Activated CD4-positive, alpha-beta T cell treated with anti-CD3 and anti-CD28 coated beads for 4 hours (primary cell): ENCODE measurements at regions not wholly inside any gene's neighbourhood (a gene's known extent, or its start where the extent isn't known, plus 50 kb on each side); places are given as distances from the start of the nearest gene placed in this dataset.

Experiments
- DNase-seq, 2 donors: peaks; one replicate each; pipeline ENCODE4 v3.0.0-alpha.2; 2020

DNA sequence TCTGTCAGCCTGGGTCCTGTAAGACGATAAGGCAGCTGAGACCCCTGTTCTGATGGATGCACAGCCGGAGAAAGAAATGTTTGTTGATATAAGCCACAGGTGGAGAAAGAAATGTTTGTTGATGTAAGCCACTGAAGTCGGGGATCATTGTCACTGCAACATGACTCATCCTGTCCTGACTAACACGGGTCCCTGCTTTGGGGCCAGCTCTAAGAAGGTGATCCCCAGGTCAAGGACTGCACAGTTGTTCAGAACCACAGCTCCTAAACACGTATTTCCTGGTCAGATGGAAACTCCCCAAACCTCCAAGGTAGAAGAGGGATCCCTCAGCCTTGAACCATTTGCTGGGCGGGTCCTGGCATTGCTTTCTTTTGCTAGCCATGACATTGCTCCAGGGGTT is 86.4 kb upstream of the IGSF21 start:
- DNase-seq, result no peak

DNA sequence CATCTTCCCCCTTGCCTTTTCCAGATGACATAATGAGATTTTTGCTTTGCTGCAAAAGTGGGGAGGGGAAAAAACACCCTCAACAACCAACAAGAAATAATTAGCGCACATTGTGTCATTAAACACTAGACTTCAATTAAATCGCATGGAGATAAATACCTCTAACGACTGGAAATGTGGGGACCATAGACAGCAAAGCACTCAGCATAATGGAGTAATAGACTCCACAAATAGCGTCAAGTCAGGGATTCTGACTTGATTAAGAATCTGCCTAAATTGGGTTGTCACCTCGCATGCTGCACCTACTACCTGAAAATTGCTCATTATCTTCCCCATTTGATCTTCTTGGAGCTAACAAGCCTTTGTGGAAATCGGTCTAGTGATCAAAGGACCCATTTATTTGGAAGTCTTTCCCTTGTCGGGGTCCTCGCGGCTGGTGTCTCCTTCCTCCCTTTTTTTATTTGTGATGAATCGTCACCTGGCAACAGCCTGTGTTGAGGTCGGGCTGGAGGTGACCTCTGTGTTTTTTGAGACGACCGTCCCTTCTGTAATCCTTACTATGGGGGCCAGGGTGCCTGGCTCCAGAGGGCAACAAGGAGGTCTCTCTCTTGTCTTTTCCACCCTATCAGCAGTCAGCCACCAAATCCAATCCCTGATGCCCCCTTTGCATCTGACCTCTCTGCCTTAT is 75.3 kb upstream of the IGSF21 start:
- no peak for DNase-seq

DNA sequence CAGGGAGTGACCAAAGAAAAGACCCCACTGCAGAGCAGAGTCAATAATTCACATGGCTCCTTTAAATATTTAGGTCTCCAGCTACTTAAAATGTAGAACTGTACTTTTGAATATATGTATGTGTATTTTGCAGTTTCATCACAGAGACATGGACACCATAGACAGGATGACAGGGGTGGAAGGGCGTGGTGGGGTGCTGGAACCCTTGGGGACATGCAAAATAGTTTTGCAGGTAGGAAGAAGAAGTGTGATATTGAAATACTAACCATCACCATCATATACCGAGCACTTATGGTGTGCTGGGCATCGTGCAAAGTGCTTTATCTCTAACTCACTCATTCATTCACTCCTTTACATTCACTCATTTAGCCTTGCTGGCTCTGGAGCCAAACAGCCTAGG is 72.5 kb upstream of the IGSF21 start:
- DNase-seq, result no peak

DNA sequence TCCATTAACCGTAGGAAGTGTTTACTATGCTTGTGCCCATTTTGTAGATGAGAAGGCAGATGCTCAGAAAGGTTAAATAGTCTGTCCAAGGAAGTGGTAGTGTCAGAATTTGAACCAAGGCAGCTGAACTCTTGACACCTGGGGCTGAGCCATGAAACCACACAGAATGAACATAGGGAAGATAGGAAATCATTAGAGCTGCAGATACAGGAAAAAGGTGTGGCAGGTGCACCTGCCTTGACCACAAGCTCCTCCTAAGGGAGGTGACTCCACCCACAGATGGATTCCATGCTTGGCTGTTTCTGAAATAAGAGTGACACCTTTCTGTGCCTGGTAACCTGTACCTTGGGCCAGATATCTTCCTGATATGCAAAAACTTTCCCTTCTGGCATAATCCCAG is 69.9 kb upstream of the IGSF21 start:
- DNase-seq, result no peak

DNA sequence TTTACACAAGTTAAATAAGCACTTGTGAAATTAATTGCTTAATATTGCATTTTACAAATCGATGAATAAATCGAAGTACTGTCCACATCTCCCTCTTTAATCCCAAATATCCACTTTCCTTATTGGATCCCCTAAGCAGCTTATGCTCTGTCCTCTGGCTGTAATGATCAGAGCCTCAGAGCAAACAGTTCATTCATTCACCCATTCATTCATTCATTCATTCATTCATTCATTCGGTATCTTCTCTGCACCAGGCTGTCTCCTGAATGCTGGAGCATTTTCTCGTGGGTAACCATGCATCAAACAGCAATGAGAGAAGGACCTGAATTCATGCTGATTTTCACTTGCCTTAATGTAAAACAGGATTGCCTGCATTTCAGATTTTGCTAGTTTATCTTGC is 69.5 kb upstream of the IGSF21 start:
- DNase-seq, result no peak

DNA sequence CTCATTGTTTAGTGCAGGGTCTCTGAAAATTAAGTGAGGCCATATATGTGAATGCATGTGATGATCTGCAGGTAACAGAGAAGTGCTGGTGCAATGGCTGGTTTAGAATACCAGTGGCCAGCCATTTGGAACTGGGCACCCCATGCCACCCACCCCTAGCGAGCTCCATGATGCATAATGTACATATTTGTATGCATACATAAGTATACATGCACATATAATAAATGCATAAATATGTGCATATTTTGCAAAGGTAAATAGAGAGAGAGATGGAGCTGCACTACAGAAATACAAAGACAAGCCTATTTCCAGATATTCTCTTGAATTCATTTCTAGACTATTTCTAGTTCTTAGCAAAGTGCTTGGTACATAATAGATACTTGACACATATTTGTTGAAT is 68.5 kb upstream of the IGSF21 start:
- DNase-seq, result no peak

DNA sequence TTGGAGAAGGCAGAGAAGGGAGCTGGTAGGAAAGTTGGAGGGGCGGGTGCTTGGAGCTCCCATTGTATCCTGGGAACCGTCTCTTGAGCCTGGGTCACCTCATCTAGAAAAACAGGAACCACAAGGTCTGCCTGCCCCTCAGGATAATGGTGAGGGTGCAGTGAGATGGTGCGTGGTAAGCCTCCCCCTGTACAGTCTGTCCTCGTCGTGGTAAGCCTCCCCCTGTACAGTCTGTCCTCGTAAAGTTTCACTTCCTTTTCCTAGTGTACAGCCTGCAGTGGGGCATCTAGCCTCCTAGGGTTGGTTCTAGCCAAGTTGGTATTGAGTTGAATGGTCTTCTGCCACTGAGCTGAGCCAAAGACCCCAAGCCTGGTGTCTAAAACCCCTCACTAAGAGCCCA is 66.5 kb upstream of the IGSF21 start:
- no peak for DNase-seq

DNA sequence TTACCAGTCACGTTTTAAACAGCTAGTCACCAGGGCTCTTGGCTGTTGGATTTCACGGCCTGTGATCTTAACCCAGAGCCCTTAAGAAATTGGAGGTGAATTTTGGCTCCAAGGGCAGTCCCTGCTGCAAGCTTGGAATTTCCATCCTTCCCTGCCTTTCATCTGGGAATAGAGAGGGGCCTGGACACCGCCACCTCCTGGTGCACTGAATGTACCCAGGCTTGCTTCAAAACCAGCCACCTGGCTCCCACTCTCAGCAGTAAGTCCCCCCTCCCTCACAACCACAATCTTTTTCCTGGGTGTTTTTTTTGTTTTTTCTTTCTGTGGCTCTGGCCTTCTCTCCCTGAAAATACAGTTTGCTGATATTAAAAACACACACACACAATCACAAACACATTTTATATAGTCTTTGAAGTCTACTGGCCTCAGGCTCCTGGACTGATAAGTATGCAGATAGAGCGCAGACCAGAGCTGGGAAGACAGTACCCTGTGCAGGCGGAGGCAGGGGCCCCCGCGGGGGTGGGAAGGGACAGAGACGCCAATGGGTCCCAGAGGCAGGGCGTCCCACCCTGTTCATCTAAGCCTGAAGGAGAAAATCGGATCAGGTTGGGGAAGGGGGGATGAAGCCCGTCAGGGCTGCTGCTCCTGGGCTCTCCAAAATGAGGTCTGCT is 65.8 kb upstream of the IGSF21 start:
- no peak for DNase-seq

DNA sequence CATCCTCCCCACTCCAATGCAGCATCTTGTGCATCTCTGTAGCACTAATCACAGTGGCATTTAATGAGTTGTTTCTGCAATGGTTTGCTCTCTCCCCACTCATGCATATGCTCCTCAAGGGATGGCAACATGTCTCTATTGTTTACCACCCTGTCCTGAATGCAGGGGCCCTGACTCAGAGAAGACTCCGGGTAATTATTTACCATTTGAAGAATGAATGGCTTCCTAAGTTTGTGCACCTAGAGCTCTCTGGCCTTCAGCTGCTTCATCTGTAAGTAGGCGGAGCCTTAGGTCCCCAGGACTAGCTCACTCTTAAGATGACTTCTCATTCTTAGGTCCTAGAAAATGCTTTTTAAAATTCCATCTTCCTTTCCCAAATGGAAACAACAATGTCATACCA is 63.7 kb upstream of the IGSF21 start:
- no peak for DNase-seq

DNA sequence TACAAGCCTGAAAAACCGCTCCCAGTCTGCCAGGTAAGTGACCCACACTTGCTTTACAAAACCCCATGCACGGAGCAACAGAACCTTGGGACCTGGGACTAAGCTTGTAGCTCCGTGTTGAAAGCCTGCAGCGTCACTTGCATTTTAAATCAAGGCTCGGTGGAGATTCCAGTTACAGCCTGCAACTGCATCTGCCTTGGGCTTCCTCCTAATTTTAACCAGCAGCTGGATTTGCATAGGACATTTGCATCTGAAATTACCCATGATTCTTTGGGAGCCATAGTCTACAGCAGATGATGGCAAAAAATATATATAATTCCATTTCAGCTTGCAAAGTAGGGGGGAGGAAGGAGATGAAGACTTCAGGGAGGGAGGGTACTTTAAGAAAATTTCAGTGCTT is 62.4 kb upstream of the IGSF21 start:
- no peak for DNase-seq

DNA sequence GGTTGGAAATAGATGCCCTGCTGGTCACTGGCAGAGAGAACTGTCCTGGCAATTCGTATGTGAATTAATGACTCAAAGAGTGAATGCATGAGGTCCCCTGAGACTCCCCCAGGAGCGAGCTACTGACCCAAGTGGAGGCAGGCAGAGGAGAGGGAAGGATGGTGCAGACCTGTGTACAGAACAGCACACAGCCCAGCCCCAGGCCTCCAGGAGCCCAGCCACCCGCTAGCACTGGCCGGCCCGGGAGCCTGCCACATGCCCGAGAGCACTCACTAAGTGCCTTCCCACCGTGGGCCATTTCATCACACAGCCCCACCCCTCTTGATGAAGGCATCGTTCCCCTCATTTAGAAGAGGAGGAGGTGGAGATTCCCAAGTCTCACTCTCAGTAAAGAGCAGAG is 62.0 kb upstream of the IGSF21 start:
- no peak for DNase-seq

DNA sequence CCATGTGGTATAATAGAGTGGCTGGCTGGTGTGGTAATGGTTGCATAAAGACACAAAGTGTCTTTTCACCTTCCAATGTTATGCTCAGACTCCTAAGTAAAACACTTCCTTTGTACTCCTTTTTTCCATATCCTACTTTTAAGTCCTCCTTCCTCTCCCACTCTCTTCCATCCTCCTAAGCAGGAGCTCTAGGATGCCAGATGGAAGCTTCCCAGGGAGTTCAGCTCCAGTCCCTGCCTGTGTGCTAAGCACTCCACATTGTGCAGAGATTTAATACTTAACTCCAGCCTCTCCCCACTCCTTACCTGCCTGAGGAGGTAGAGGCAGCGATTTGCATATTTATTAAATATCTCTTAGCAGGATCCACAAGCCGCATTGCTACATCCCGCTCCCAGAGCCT is 60.5 kb upstream of the IGSF21 start:
- DNase-seq, result no peak

DNA sequence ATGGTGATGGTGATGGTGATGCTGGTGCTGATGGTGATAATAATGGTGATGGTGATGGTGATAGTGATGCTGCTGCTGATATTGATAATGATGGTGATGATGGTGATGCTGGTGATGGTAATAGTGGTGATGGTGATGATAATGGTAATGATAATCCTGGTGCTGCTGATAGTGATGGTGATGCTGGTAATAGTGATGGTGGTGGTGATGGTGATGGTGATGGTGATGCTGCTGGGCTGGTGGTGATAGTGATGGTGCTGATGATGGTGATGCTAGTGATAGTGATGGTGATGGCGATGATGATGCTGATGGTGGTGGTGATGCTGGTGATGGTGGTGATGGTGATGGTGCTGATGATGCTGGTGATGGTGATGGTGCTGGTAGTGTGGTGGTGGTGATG is 58.4 kb upstream of the IGSF21 start:
- no peak for DNase-seq

DNA sequence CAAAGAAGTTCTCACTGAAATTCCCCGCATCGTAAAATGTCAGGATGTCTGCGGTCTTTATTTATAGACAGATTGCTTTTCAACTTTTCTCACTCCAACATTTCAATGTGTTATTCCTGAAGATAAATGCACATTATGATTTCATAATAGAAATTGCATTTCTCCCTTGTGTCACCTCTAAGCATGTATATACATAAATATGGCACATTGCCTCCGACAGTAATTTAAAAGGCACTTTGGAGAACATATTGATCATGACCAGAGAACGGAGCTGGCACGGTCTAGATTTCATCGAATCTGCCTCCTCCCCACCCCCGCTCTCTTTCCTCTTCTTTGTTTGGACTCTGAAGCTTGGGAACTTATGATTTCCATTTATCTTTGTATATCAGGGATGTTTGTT is 54.9 kb upstream of the IGSF21 start:
- no peak for DNase-seq

DNA sequence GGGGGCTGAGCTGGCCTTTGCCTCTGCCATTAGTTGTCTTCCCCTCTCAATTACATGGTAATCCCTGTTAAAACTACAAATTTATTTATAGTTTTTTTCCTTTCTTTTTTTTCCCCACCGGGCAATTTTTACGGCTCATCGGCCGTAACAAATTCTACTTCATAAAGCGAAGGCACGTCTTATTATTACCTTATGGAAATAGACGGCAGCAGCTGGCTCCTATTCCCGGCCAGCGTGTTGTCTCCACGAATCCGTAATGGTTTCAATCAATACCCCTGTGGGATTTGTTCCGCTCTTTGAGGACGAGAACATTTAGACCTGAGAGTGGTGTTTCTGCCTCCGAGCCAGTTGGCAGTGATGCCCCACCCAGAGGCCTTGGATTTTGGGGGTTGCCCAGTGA is 52.4 kb upstream of the IGSF21 start:
- DNase-seq, result no peak

DNA sequence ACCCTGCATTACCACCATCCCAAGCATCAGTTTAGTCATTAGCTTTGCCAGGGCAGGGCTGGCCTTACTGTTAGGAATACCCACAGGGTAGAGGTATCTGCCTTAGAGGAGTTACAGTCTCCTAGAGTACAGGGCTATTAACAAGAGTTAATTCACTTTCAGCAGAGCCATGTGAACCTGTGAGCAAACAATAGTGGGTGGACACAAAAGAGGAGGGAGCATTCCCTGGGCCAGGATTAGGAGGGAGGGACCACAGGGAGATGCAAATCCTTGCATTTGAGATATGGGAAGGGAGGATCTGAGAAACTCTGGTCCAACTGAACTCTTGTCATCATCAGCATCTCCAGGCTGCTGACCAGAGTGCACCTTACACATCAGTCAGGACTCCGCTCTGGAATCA is 51.1 kb upstream of the IGSF21 start:
- DNase-seq, result no peak

DNA sequence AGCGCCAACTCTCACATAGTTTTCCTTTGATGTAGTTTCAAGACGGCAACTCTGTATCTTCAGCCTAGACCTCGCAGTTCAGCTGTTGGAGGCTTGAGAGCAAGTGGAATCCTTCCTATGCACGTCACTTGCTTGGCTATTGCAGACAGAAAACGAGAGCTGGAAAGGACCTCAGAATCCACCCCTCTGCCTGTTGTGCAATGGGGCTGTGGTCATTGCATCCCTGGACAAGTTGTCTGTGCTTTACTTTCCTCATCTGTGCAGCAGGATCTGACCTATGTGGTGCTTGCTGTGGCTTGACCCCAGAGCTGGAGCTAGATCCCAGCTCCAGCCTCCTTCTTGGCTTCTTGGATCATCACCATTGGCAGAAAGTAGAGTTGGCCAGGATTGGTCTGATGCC is 50.0 kb upstream of the IGSF21 start:
- DNase-seq, result no peak
